ENCODE measurements at regions not wholly inside any gene's neighbourhood (a gene's known extent, or its start where the extent isn't known, plus 50 kb on each side); places are given as distances from the start of the nearest gene placed in this dataset.

DNA sequence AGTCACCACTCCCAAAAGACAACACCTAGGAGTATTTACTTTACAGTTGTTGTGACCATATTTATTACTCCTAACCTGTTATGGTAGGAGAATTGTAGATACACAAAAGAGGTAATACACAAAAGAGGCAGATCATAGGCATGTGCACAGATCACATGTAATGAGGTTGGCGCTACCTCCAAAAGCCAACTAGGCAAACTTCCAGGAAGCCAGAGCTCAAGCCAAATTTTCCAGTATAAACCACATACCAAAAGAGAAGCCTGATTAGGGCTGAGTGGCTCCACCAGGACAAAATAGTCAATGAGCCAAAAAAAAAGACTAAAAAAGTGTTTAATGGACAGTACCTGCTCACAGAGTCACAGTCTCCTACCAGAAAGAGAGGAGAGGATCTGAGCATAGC is 195.0 kb upstream of the PBX1 start:
- TF ChIP-seq, protein P1, sequence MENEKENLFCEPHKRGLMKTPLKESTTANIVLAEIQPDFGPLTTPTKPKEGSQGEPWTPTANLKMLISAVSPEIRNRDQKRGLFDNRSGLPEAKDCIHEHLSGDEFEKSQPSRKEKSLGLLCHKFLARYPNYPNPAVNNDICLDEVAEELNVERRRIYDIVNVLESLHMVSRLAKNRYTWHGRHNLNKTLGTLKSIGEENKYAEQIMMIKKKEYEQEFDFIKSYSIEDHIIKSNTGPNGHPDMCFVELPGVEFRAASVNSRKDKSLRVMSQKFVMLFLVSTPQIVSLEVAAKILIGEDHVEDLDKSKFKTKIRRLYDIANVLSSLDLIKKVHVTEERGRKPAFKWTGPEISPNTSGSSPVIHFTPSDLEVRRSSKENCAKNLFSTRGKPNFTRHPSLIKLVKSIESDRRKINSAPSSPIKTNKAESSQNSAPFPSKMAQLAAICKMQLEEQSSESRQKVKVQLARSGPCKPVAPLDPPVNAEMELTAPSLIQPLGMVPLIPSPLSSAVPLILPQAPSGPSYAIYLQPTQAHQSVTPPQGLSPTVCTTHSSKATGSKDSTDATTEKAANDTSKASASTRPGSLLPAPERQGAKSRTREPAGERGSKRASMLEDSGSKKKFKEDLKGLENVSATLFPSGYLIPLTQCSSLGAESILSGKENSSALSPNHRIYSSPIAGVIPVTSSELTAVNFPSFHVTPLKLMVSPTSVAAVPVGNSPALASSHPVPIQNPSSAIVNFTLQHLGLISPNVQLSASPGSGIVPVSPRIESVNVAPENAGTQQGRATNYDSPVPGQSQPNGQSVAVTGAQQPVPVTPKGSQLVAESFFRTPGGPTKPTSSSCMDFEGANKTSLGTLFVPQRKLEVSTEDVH (IDR thresholded peaks at IDR 0.05; ENCODE audit: low read depth, partially characterized antibody) = no peak
- TF ChIP-seq CEBPB (IDR thresholded peaks at IDR 0.05; ENCODE audit: borderline replicate concordance in 1 of 2, low read depth in 2 of 2, low read length in 2 of 2) (no peak), CTCF (IDR thresholded peaks at IDR 0.05 in 2 of 3, conservative IDR thresholded peaks at IDR 0.05 in 1 of 3; ENCODE audit: control insufficient read depth in 2 of 3, extremely low read depth in 1 of 3, insufficient read depth in 1 of 3, low read depth in 3 of 3, low read length in 3 of 3) (no peak), YY1 (IDR thresholded peaks at IDR 0.05; ENCODE audit: low read depth, low read length) (no peak), ATF7 (IDR thresholded peaks at IDR 0.05; ENCODE audit: low read depth) (no peak)
